ENCODE measurements at regions not wholly inside any gene's neighbourhood (a gene's known extent, or its start where the extent isn't known, plus 50 kb on each side); places are given as distances from the start of the nearest gene placed in this dataset.

DNA sequence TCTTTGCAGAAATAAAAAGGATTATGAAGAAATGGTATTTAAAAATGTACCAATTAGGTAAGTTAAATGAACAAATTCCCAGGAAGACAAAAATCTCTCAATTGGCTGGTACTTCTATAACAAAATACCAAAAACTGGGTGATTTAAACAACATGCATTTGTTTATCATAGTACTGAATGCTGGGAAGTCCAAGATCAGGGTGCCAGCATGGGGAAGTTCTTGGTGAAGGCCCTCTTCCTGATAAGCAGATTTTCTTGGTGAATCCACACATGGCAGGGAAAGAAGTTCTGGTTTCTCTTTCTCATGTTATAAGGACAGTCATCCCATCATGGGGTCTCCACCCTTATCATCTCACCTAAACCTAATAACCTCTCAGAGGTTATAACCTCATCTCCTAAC is 271.6 kb upstream of the SETBP1 start:
- TF ChIP-seq, protein P1, sequence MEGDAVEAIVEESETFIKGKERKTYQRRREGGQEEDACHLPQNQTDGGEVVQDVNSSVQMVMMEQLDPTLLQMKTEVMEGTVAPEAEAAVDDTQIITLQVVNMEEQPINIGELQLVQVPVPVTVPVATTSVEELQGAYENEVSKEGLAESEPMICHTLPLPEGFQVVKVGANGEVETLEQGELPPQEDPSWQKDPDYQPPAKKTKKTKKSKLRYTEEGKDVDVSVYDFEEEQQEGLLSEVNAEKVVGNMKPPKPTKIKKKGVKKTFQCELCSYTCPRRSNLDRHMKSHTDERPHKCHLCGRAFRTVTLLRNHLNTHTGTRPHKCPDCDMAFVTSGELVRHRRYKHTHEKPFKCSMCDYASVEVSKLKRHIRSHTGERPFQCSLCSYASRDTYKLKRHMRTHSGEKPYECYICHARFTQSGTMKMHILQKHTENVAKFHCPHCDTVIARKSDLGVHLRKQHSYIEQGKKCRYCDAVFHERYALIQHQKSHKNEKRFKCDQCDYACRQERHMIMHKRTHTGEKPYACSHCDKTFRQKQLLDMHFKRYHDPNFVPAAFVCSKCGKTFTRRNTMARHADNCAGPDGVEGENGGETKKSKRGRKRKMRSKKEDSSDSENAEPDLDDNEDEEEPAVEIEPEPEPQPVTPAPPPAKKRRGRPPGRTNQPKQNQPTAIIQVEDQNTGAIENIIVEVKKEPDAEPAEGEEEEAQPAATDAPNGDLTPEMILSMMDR (IDR thresholded peaks at IDR 0.05) = no peak
- no peak for TF ChIP-seq POLR2A (IDR thresholded peaks at IDR 0.05)
